Stomach (tissue), 8 donors: ENCODE measurements at regions not wholly inside any gene's neighbourhood (a gene's known extent, or its start where the extent isn't known, plus 50 kb on each side); places are given as distances from the start of the nearest gene placed in this dataset.

Source experiments
- DNase-seq, 2 donors: peaks; one replicate each; pipeline versions ENCODE4 v3.0.0 to v3.0.0-alpha.2; 2013 to 2019
- H3K27ac ChIP-seq, 5 donors: fragments of 200-600 bp in 4 of 5; sonication (generic) in 4 of 5; one replicate each; pipeline ENCODE4 v1.5.1; 2013 to 2019; ENCODE audit warnings: mild to moderate bottlenecking in 1 of 5, moderate library complexity in 1 of 5
- H3K27me3 ChIP-seq, 3 donors: fragments of 200-600 bp; sonication (generic); one replicate each; pipeline ENCODE4 v1.5.1; 2017 to 2019; ENCODE audit warnings: mixed run types in 1 of 3
- H3K36me3 ChIP-seq, 4 donors: fragments of 200-600 bp; sonication (generic); 1 replicate in 3 of 4; 2 replicates in 1 of 4; pipeline ENCODE4 v1.5.1; 2016 to 2019
- H3K4me1 ChIP-seq, 4 donors: fragments of 200-600 bp; sonication (generic); one replicate each; pipeline ENCODE4 v1.5.1; 2016 to 2019
- H3K4me3 ChIP-seq, 4 donors: fragments of 200-600 bp; sonication (generic) in 3 of 4; one replicate each; pipeline ENCODE4 v1.5.1; 2016 to 2019; ENCODE audit warnings: mild to moderate bottlenecking in 1 of 4
- H3K9me3 ChIP-seq, 4 donors: fragments of 200-600 bp; sonication (generic); one replicate each; pipeline ENCODE4 v1.5.1; 2016 to 2019
- CTCF ChIP-seq, 7 experiments: fragments of 450-650 bp in 4 of 7; fragments of 200-600 bp in 3 of 7; sonication (generic) in 3 of 7; IDR thresholded peaks; one replicate each; pipeline ENCODE4 v1.5.1; 2016 to 2019; ENCODE audit warnings: antibody characterized with exemption in 7 of 7, control low read depth in 2 of 7, mild to moderate bottlenecking in 1 of 7
- EP300 ChIP-seq: sonication (generic); formaldehyde crosslinking; IDR thresholded peaks from one replicate; pipeline ENCODE4 v1.6.1; 2017; ENCODE audit warnings: antibody characterized with exemption
- POLR2A ChIP-seq, 4 donors: fragments of 450-650 bp; IDR thresholded peaks; one replicate each; pipeline ENCODE4 v1.6.1; 2016; ENCODE audit warnings: antibody characterized with exemption in 4 of 4, control low read depth in 2 of 4, mild to moderate bottlenecking in 1 of 4, moderate library complexity in 1 of 4
- POLR2AphosphoS5 ChIP-seq, 3 donors: sonication (generic); formaldehyde crosslinking; IDR thresholded peaks; one replicate each; pipeline ENCODE4 v1.6.1; 2016; ENCODE audit warnings: antibody characterized with exemption in 3 of 3
- WGBS, 5 donors: extraction: QIAGEN DNeasy Blood & Tissue Kit in 3 of 5; methylation state at CpG; one replicate each; pipeline versions ENCODE4 v1.1.5 to v1.1.7; 2013 to 2018; 5-methylcytosine and 5-hydroxymethylcytosine counted together
- intact Hi-C: fragments of 100-400 bp; cut with DNase I; formaldehyde crosslinking; loops from one replicate; pipeline ENCODE4 v1.15.1; 2023; ENCODE audit warnings: low total_unique reads
- donor health status: healthy with polysubstance abuse.
- donor health status: Bipolar disorder and iron deficiency.
- donor health status: healthy.

GRCh38 chr1:30345491-30346130, 377.8 kb downstream of the MATN1 start:
- no peak overlapping the region for H3K4me3 ChIP-seq
- no peaks in the 10 kb centered on the region for H3K36me3 ChIP-seq
- 26 to 41% (median 34%) methylated on average over 4 of the region's 4 CpGs for WGBS, 5 donors
- no peak overlapping the region for H3K27ac ChIP-seq
- intact Hi-C loops: no loop called here
- no peak for DNase-seq
- TF ChIP-seq POLR2AphosphoS5 (IDR thresholded peaks at IDR 0.05) (no peak), EP300 (no peak), CTCF (IDR thresholded peaks at IDR 0.05) (no peak), POLR2A (IDR thresholded peaks at IDR 0.05) (no peak)
- H3K27me3 ChIP-seq: peaks cover 0 to 70% (median 20%) of the 10 kb centered on the region in 3 donors
- peaks cover 0 to 42% (median 23%) of the 10 kb centered on the region in 4 donors for H3K9me3 ChIP-seq
- no peaks in the 10 kb centered on the region for H3K4me1 ChIP-seq

GRCh38 chr1:30343562-30343961, 379.8 kb downstream of the MATN1 start:
- peaks cover 0 to 35% (median 19%) of the 10 kb centered on the region in 4 donors for H3K9me3 ChIP-seq
- no peak overlapping the region for H3K4me3 ChIP-seq
- no peak overlapping the region for H3K27ac ChIP-seq
- intact Hi-C loops: no loop called here
- peaks cover 0 to 76% (median 20%) of the 10 kb centered on the region in 3 donors for H3K27me3 ChIP-seq
- DNase-seq: no peak
- no peaks in the 10 kb centered on the region for H3K36me3 ChIP-seq
- TF ChIP-seq CTCF (IDR thresholded peaks at IDR 0.05): no peak
- no peak for TF ChIP-seq POLR2AphosphoS5 (IDR thresholded peaks at IDR 0.05)
- no peak for TF ChIP-seq EP300
- TF ChIP-seq POLR2A (IDR thresholded peaks at IDR 0.05): no peak
- H3K4me1 ChIP-seq: no peaks in the 10 kb centered on the region
- WGBS, 5 donors: 34 to 61% (median 44%) methylated on average over 3 of the region's 3 CpGs

GRCh38 chr1:30342535-30343141, 380.7 kb downstream of the MATN1 start:
- H3K9me3 ChIP-seq: peaks cover 0 to 27% (median 16%) of the 10 kb centered on the region in 4 donors
- no peaks in the 10 kb centered on the region for H3K4me1 ChIP-seq
- intact Hi-C loops: no loop called here
- no peak overlapping the region for H3K27ac ChIP-seq
- H3K4me3 ChIP-seq: no peak overlapping the region
- H3K36me3 ChIP-seq: no peaks in the 10 kb centered on the region
- no peak for DNase-seq
- H3K27me3 ChIP-seq: peaks cover 0 to 71% (median 20%) of the 10 kb centered on the region in 3 donors
- TF ChIP-seq CTCF (IDR thresholded peaks at IDR 0.05) (no peak), POLR2A (IDR thresholded peaks at IDR 0.05) (no peak), EP300 (no peak), POLR2AphosphoS5 (IDR thresholded peaks at IDR 0.05) (no peak)
- 10 to 20% (median 12%) methylated on average over 19 to 33 of the region's 33 CpGs for WGBS, 5 donors

GRCh38 chr1:30340934-30341333, 382.5 kb downstream of the MATN1 start:
- WGBS, 5 donors: 80 to 88% (median 84%) methylated on average over 3 of the region's 3 CpGs
- Histone ChIP-seq H3K4me3 (no peak overlapping the region), H3K4me1 (no peaks in the 10 kb centered on the region), H3K9me3 (peaks cover 0 to 21% (median 16%) of the 10 kb centered on the region in 4 donors), H3K27me3 (peaks cover 0 to 69% (median 20%) of the 10 kb centered on the region in 3 donors), H3K27ac (no peak overlapping the region), H3K36me3 (no peaks in the 10 kb centered on the region)
- intact Hi-C loops: no loop called here
- DNase-seq: no peak
- TF ChIP-seq POLR2A (IDR thresholded peaks at IDR 0.05) (no peak), CTCF (IDR thresholded peaks at IDR 0.05) (no peak), POLR2AphosphoS5 (IDR thresholded peaks at IDR 0.05) (no peak), EP300 (no peak)
